Gastroesophageal sphincter (tissue), 4 donors: ENCODE measurements at regions not wholly inside any gene's neighbourhood (a gene's known extent, or its start where the extent isn't known, plus 50 kb on each side); places are given as distances from the start of the nearest gene placed in this dataset.

Experiments used
- ATAC-seq: fragments of 150-250 bp; one replicate; pipeline ENCODE4 v1.9.1; 2016; ENCODE audit warnings: mild to moderate bottlenecking, moderate library complexity
- H3K27ac ChIP-seq, 4 donors: fragments of 200-600 bp; sonication (generic) in 3 of 4; 1 replicate in 3 of 4; 2 replicates in 1 of 4; pipeline ENCODE4 v1.5.1; 2016 to 2019
- H3K27me3 ChIP-seq: fragments of 200-600 bp; sonication (generic); one replicate; pipeline ENCODE4 v1.5.1; 2019
- H3K36me3 ChIP-seq, 2 donors: fragments of 200-600 bp; sonication (generic); one replicate each; pipeline ENCODE4 v1.5.1; 2019; ENCODE audit warnings: control low read depth in 1 of 2
- H3K4me1 ChIP-seq, 3 donors: fragments of 200-600 bp; sonication (generic); 1 replicate in 2 of 3; 2 replicates in 1 of 3; pipeline ENCODE4 v1.5.1; 2016 to 2019; ENCODE audit warnings: control low read depth in 2 of 3
- H3K4me3 ChIP-seq, 2 donors: fragments of 200-600 bp; sonication (generic); one replicate each; pipeline ENCODE4 v1.5.1; 2019; ENCODE audit warnings: mild to moderate bottlenecking in 1 of 2, moderate library complexity in 1 of 2
- H3K9me3 ChIP-seq, 3 donors: fragments of 200-600 bp; sonication (generic); one replicate each; pipeline ENCODE4 v1.5.1; 2017 to 2019; ENCODE audit warnings: control low read depth in 2 of 3
- EP300 ChIP-seq: sonication (generic); formaldehyde crosslinking; IDR thresholded peaks from one replicate; pipeline ENCODE4 v1.6.1; 2017; ENCODE audit warnings: antibody characterized with exemption, mild to moderate bottlenecking
- POLR2A ChIP-seq, 2 donors: fragments of 450-650 bp; IDR thresholded peaks; one replicate each; pipeline ENCODE4 v1.6.1; 2017; ENCODE audit warnings: antibody characterized with exemption in 2 of 2, mild to moderate bottlenecking in 2 of 2, moderate library complexity in 1 of 2
- POLR2AphosphoS5 ChIP-seq: sonication (generic); formaldehyde crosslinking; IDR thresholded peaks from one replicate; pipeline ENCODE4 v1.6.1; 2017; ENCODE audit warnings: antibody characterized with exemption
- WGBS, 2 donors: methylation state at CpG; one replicate each; pipeline ENCODE4 v1.1.5; 2018; ENCODE audit warnings: low coverage in 1 of 2; 5-methylcytosine and 5-hydroxymethylcytosine counted together
- TF ChIP-seq, protein P1 (sequence below), 4 experiments: fragments of 200-600 bp in 2 of 4; fragments of 450-650 bp in 2 of 4; sonication (generic) in 1 of 4; IDR thresholded peaks; one replicate each; pipeline ENCODE4 v1.5.1; 2017 to 2019; ENCODE audit warnings: antibody characterized with exemption in 4 of 4, mild to moderate bottlenecking in 2 of 4, moderate library complexity in 2 of 4

DNA sequence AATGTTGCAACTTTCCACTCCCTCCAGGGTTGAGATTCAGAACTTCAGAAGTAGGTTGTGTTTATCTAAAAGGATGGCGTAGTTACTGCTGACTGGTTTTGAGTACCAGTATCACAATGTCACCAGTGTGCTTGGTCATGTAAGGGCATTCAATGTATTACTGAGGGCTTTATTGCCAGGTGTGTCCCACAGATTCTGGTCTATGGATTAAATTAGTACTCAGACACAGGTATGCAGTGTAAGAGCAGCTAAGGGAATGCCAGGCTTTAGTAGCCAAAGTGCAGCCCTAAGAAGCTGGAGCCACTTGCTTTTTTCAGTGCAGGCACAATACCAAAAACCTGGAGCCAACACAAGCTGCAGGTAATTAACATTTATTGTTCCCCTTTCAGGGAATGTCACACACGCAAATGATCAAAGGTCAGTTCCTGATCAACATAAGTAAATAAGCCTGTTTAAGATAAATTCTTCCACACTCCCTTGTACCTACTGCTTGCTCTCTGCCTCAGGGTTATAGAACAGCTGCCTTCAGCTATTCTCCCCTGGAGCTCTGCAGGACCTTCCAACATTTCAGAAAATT lies 130.1 kb upstream of the ZNF91 start:
- no peak for ATAC-seq

GRCh38 chr19:23523863-23524262 lies 128.6 kb upstream of the ZNF91 start:
- TF ChIP-seq EP300 (no peak), POLR2AphosphoS5 (no peak), POLR2A (IDR thresholded peaks at IDR 0.05) (no peak)
- TF ChIP-seq, protein P1, sequence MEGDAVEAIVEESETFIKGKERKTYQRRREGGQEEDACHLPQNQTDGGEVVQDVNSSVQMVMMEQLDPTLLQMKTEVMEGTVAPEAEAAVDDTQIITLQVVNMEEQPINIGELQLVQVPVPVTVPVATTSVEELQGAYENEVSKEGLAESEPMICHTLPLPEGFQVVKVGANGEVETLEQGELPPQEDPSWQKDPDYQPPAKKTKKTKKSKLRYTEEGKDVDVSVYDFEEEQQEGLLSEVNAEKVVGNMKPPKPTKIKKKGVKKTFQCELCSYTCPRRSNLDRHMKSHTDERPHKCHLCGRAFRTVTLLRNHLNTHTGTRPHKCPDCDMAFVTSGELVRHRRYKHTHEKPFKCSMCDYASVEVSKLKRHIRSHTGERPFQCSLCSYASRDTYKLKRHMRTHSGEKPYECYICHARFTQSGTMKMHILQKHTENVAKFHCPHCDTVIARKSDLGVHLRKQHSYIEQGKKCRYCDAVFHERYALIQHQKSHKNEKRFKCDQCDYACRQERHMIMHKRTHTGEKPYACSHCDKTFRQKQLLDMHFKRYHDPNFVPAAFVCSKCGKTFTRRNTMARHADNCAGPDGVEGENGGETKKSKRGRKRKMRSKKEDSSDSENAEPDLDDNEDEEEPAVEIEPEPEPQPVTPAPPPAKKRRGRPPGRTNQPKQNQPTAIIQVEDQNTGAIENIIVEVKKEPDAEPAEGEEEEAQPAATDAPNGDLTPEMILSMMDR (IDR thresholded peaks at IDR 0.05): no peak
- no peak for ATAC-seq
- no peak overlapping the region for H3K27ac ChIP-seq

More for the DNA sequence above, 130.1 kb upstream of the ZNF91 start:
- 61 to 63% methylated on average over 1 to 2 of the region's 2 CpGs for WGBS, 2 donors
- no peaks in the 10 kb centered on the region for H3K4me1 ChIP-seq
- no peak overlapping the region for H3K27ac ChIP-seq
- H3K36me3 ChIP-seq: no peaks in the 10 kb centered on the region
- no peaks in the 10 kb centered on the region for H3K27me3 ChIP-seq
- no peak overlapping the region for H3K4me3 ChIP-seq
- TF ChIP-seq POLR2A (IDR thresholded peaks at IDR 0.05) (no peak), POLR2AphosphoS5 (no peak), EP300 (no peak)
- TF ChIP-seq, protein P1 (IDR thresholded peaks at IDR 0.05): no peak
- H3K9me3 ChIP-seq: peaks cover 0 to 4% (median 0%) of the 10 kb centered on the region in 3 donors

DNA sequence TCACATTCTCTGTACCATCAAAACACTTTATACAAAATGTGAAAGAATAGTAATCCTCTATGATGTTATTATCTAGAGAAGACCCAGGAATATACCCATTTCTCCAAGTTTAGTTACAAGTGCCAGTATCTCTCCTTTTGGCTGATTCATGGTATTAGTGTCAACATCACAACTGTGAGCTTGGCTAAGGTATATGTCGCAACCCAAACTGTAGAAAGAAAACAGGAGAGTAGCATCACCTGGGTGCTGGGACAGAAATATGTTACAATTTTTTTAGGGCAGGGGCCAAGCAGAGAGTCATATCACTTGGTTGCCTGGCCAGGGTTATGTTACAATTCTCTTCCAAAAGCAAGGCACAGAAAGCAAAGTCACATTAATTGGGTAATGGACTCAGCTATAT lies 127.2 kb upstream of the ZNF91 start:
- Histone ChIP-seq H3K4me1 (no peaks in the 10 kb centered on the region), H3K27me3 (no peaks in the 10 kb centered on the region), H3K27ac (no peak overlapping the region), H3K9me3 (no peaks in the 10 kb centered on the region), H3K4me3 (no peak overlapping the region), H3K36me3 (no peaks in the 10 kb centered on the region)
- no peak for ATAC-seq
- 100% methylated on average over 1 of the region's 1 CpG for WGBS, 2 donors
- TF ChIP-seq EP300 (no peak), POLR2AphosphoS5 (no peak), POLR2A (IDR thresholded peaks at IDR 0.05) (no peak)
- TF ChIP-seq, protein P1 (IDR thresholded peaks at IDR 0.05): no peak

More at GRCh38 chr19:23523863-23524262, 128.6 kb upstream of the ZNF91 start:
- Histone ChIP-seq H3K27me3 (no peaks in the 10 kb centered on the region), H3K4me1 (no peaks in the 10 kb centered on the region), H3K9me3 (peaks cover 0 to 2% (median 0%) of the 10 kb centered on the region in 3 donors), H3K36me3 (no peaks in the 10 kb centered on the region), H3K4me3 (no peak overlapping the region)

- Histone ChIP-seq H3K4me3 (no peak overlapping the region), H3K27ac (no peak overlapping the region), H3K27me3 (no peaks in the 10 kb centered on the region), H3K4me1 (no peaks in the 10 kb centered on the region), H3K36me3 (no peaks in the 10 kb centered on the region), H3K9me3 (no peaks in the 10 kb centered on the region)
- no peak for ATAC-seq
- TF ChIP-seq, protein P1 (IDR thresholded peaks at IDR 0.05): no peak
- TF ChIP-seq POLR2A (IDR thresholded peaks at IDR 0.05): no peak
- TF ChIP-seq POLR2AphosphoS5: no peak
- no peak for TF ChIP-seq EP300
- 100% methylated on average over 1 of the region's 1 CpG for WGBS, 2 donors
These were observed 126.2 kb upstream of the ZNF91 start for GRCh38 chr19:23521471-23521870.

DNA sequence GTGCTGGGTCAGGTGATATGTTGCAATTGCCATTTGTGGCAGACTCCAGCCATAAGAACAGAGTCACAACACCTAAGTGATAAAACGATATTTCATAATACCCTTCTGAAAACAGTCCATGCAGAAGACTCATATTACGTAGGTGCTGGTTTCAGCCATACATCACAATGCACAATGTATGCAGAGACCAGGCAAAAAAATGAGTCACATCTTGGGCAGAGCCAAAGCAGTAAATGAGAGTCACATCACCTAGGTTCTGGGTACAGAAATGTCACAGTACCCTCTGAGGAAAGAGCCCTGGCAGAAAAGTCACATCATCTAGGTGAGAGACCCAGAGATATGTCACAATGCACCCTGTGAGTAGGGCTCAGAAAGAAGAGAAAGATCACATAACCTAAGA lies 125.2 kb upstream of the ZNF91 start:
- 68 to 80% methylated on average over 2 of the region's 2 CpGs for WGBS, 2 donors
- TF ChIP-seq EP300 (no peak), POLR2A (IDR thresholded peaks at IDR 0.05) (no peak), POLR2AphosphoS5 (no peak)
- TF ChIP-seq, protein P1 (IDR thresholded peaks at IDR 0.05): no peak
- H3K4me3 ChIP-seq: no peak overlapping the region

More for the DNA sequence above, 125.2 kb upstream of the ZNF91 start:
- H3K27me3 ChIP-seq: no peaks in the 10 kb centered on the region
- no peaks in the 10 kb centered on the region for H3K9me3 ChIP-seq
- no peak for ATAC-seq
- H3K27ac ChIP-seq: no peak overlapping the region
- no peaks in the 10 kb centered on the region for H3K4me1 ChIP-seq
- no peaks in the 10 kb centered on the region for H3K36me3 ChIP-seq
